ENCODE measurements at regions not wholly inside any gene's neighbourhood (a gene's known extent, or its start where the extent isn't known, plus 50 kb on each side); places are given as distances from the start of the nearest gene placed in this dataset.

DNA sequence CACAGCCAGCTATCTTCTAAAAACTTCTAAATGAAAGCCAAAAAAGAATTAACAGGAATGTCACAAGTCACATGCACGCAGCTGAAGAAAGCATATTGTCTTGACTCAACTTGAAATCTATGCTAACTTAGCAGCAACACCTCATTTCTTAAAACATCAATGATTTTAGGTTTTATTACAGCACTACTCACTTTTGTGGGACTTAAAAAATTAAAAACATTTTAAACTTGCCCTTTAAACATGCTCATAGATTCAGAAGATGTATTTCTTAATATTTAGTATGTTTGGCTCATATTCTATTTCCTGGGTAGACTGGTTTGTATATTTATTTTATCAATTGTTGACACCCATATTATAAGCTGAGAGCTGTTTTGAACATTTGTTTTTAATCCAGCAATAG, 279.4 kb downstream of the NKX6-1 start:
- Histone ChIP-seq H3K4ac (ENCODE audit: low read depth, low read length) (no peak overlapping the region), H2BK120ac (ENCODE audit: low read depth, low read length, poor library complexity, severe bottlenecking) (no peak overlapping the region), H3K4me1 (ENCODE audit: insufficient read depth, low read length) (peaks cover 11% of the 10 kb centered on the region; the same call in 1 of the 2 replicates), H4K5ac (ENCODE audit: insufficient read length, low read depth, low read length) (no peak overlapping the region), H2BK15ac (ENCODE audit: low read depth, low read length) (no peak overlapping the region), H3K4me2 (ENCODE audit: insufficient read depth, insufficient read length, low read length) (no peak overlapping the region), H3K14ac (ENCODE audit: insufficient read depth, low read length) (no peak overlapping the region), H4K91ac (ENCODE audit: insufficient read length, low read depth, low read length) (no peak overlapping the region), H3K79me1 (ENCODE audit: insufficient read depth, low read depth, low read length, poor library complexity, severe bottlenecking) (no peaks in the 10 kb centered on the region), H3K18ac (ENCODE audit: insufficient read length, low read depth, low read length) (no peak overlapping the region), H3K9ac (ENCODE audit: extremely low read depth, insufficient read length, low read length) (no peak overlapping the region), H3K27me3 (ENCODE audit: insufficient read depth, low read length) (no peaks in the 10 kb centered on the region), H2BK20ac (ENCODE audit: low read depth, low read length, poor library complexity, severe bottlenecking) (no peak overlapping the region), H2AFZ (ENCODE audit: low read length) (no peak overlapping the region), H3K23me2 (ENCODE audit: insufficient read length, low read depth, low read length, poor library complexity, severe bottlenecking) (no peaks in the 10 kb centered on the region), H3K56ac (ENCODE audit: insufficient read length, low read depth, low read length) (no peak overlapping the region), H3K23ac (ENCODE audit: insufficient read length, low read depth, low read length) (no peak overlapping the region), H4K8ac (replicated peaks; ENCODE audit: insufficient read length, low read depth, low read length) (no peak overlapping the region), H3K9me3 (ENCODE audit: control insufficient read depth, low read depth, low read length) (no peaks in the 10 kb centered on the region), H3K79me2 (ENCODE audit: insufficient read depth, low read length) (no peaks in the 10 kb centered on the region), H2AK5ac (ENCODE audit: insufficient read length, low read length) (no peak overlapping the region), H3K27ac (ENCODE audit: insufficient read length, low read depth, low read length) (no peak overlapping the region), H3T11ph (ENCODE audit: low read length) (no peak overlapping the region), H4K20me1 (ENCODE audit: control insufficient read depth, insufficient read depth, insufficient read length) (no peaks in the 10 kb centered on the region), H2BK5ac (ENCODE audit: insufficient read length, low read length) (no peak overlapping the region), H2BK12ac (ENCODE audit: insufficient read length, low read depth, low read length) (no peak overlapping the region)
- WGBS (ENCODE audit: extremely low coverage, insufficient read length, low lambda C conversion rate): no CpG with 5 or more reads among the region's 1 CpG
- TF ChIP-seq, protein P1, sequence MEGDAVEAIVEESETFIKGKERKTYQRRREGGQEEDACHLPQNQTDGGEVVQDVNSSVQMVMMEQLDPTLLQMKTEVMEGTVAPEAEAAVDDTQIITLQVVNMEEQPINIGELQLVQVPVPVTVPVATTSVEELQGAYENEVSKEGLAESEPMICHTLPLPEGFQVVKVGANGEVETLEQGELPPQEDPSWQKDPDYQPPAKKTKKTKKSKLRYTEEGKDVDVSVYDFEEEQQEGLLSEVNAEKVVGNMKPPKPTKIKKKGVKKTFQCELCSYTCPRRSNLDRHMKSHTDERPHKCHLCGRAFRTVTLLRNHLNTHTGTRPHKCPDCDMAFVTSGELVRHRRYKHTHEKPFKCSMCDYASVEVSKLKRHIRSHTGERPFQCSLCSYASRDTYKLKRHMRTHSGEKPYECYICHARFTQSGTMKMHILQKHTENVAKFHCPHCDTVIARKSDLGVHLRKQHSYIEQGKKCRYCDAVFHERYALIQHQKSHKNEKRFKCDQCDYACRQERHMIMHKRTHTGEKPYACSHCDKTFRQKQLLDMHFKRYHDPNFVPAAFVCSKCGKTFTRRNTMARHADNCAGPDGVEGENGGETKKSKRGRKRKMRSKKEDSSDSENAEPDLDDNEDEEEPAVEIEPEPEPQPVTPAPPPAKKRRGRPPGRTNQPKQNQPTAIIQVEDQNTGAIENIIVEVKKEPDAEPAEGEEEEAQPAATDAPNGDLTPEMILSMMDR (conservative IDR thresholded peaks at IDR 0.05): no peak
- DNase-seq: no peak
- no peak overlapping the region for H3K4me3 Mint-ChIP-seq
- no peaks in the 10 kb centered on the region for H3K36me3 Mint-ChIP-seq (ENCODE audit: insufficient read depth in 1 of 3, low read depth in 3 of 3)
- H3K27me3 Mint-ChIP-seq (ENCODE audit: low read depth): peaks cover 32% of the 10 kb centered on the region
- H3K4me1 Mint-ChIP-seq: peaks cover 47 to 55% of the 10 kb centered on the region in 2 experiments
- H3K27ac Mint-ChIP-seq: no peak overlapping the region
- no peaks in the 10 kb centered on the region; a peak in 1 of 5 replicates for H3K9me3 Mint-ChIP-seq
